ENCODE measurements at regions not wholly inside any gene's neighbourhood (a gene's known extent, or its start where the extent isn't known, plus 50 kb on each side); places are given as distances from the start of the nearest gene placed in this dataset.
"Not testable (repeated sequence)": the region's sequence is repeated elsewhere in the genome, so short reads cannot be mapped to it uniquely, and the experiment has no call there.

GRCh38 chr3:140752499-140752898 lies 74.6 kb downstream of the TRIM42 start:
- DNase-seq: no peak

- no peak for DNase-seq
Measured at GRCh38 chr3:140753865-140754754, 76.2 kb downstream of the TRIM42 start.

GRCh38 chr3:140754936-140755335 lies 77.1 kb downstream of the TRIM42 start:
- DNase-seq: no peak

- no peak for DNase-seq
Measured at GRCh38 chr3:140756240-140757016, 78.6 kb downstream of the TRIM42 start.

GRCh38 chr3:140758791-140759444 lies 81.1 kb downstream of the TRIM42 start:
- DNase-seq: no peak

GRCh38 chr3:140760324-140761075 lies 82.6 kb downstream of the TRIM42 start:
- no peak for DNase-seq

GRCh38 chr3:140761076-140761639 lies 83.3 kb downstream of the TRIM42 start:
- DNase-seq: no peak

GRCh38 chr3:140762746-140763145 lies 84.9 kb downstream of the TRIM42 start:
- DNase-seq: no peak

- DNase-seq: no peak
Measured at GRCh38 chr3:140763532-140763931, 85.7 kb downstream of the TRIM42 start.

GRCh38 chr3:140765246-140765645 lies 87.4 kb downstream of the TRIM42 start:
- DNase-seq: no peak

- no peak for DNase-seq
Measured at GRCh38 chr3:140766465-140766864, 88.6 kb downstream of the TRIM42 start.

- no peak for DNase-seq
Measured at GRCh38 chr3:140767566-140767965, 89.7 kb downstream of the TRIM42 start.

GRCh38 chr3:140768941-140769340 lies 91.1 kb downstream of the TRIM42 start:
- DNase-seq: no peak

- no peak for DNase-seq
Measured at GRCh38 chr3:140769951-140770350, 92.1 kb downstream of the TRIM42 start.

GRCh38 chr3:140770977-140771667 lies 93.3 kb downstream of the TRIM42 start:
- DNase-seq: no peak

- no peak for DNase-seq
Measured at GRCh38 chr3:140777631-140778233, 99.9 kb downstream of the TRIM42 start.

GRCh38 chr3:140791368-140791767 lies 113.5 kb downstream of the TRIM42 start:
- no peak for DNase-seq

- no peak for DNase-seq
Measured at GRCh38 chr3:140794507-140794906, 116.6 kb downstream of the TRIM42 start.

- not testable (repeated sequence) for DNase-seq
Measured at GRCh38 chr3:140802898-140803297, 125.0 kb downstream of the TRIM42 start.

- no peak for DNase-seq
Measured at GRCh38 chr3:140809316-140809715, 131.5 kb downstream of the TRIM42 start.
